Activated CD4-positive, alpha-beta T cell treated with anti-CD3 and anti-CD28 coated beads, Interleukin-2, amount 10 ng/mL, durations not matched to agents 24 days and 14 days (primary cell): ENCODE measurements at regions not wholly inside any gene's neighbourhood (a gene's known extent, or its start where the extent isn't known, plus 50 kb on each side); places are given as distances from the start of the nearest gene placed in this dataset.

Source experiments
- DNase-seq: peaks from one replicate; pipeline ENCODE4 v3.0.0; 2022
- H3K27ac Mint-ChIP-seq: one replicate; pipeline ENCODE4 v1.8.0; 2022; ENCODE audit warnings: mild to moderate bottlenecking, mixed read lengths
- H3K27me3 Mint-ChIP-seq: one replicate; pipeline ENCODE4 v1.8.0; 2022; ENCODE audit warnings: mixed read lengths
- H3K36me3 Mint-ChIP-seq: one replicate; pipeline ENCODE4 v1.8.0; 2022; ENCODE audit warnings: low read depth, mild to moderate bottlenecking, mixed read lengths
- H3K4me1 Mint-ChIP-seq: one replicate; pipeline ENCODE4 v1.8.0; 2021; ENCODE audit warnings: mixed read lengths
- H3K4me3 Mint-ChIP-seq: one replicate; pipeline ENCODE4 v1.8.0; 2022; ENCODE audit warnings: mild to moderate bottlenecking, moderate library complexity, mixed read lengths
- H3K9me3 Mint-ChIP-seq: one replicate; pipeline ENCODE4 v1.8.0; 2021; ENCODE audit warnings: mixed read lengths
- intact Hi-C: fragments of 100-400 bp; cut with micrococcal nuclease; formaldehyde crosslinking; loops from one replicate; pipeline ENCODE4 v1.15.1; 2023

GRCh38 chr6:11653028-11653583 is 115.6 kb downstream of the TMEM170B start:
- Mint-ChIP-seq H3K27me3 (peaks cover 6% of the 10 kb centered on the region), H3K36me3 (no peaks in the 10 kb centered on the region), H3K4me1 (peaks cover 13% of the 10 kb centered on the region), H3K9me3 (no peaks in the 10 kb centered on the region), H3K27ac (peak overlapping the region; percentile 52), H3K4me3 (peak overlapping the region; percentile 3)
- intact Hi-C loops = loop anchor here (10.0 kb wide), 1 partner anchor 262 kb away; no protein-coding TSS in a partner anchor
- DNase-seq = peak; percentile 85

- H3K27ac Mint-ChIP-seq = no peak overlapping the region
- H3K9me3 Mint-ChIP-seq = no peaks in the 10 kb centered on the region
- intact Hi-C loops = loop anchor here (1.0 to 10.0 kb wide), 5 partner anchors 260 to 950 kb away; no protein-coding TSS in a partner anchor
- peaks cover 13% of the 10 kb centered on the region for H3K4me1 Mint-ChIP-seq
- H3K36me3 Mint-ChIP-seq = no peaks in the 10 kb centered on the region
- no peak overlapping the region for H3K4me3 Mint-ChIP-seq
- no peak for DNase-seq
- peaks cover 4% of the 10 kb centered on the region for H3K27me3 Mint-ChIP-seq
Observed at GRCh38 chr6:11654876-11655275, 117.3 kb downstream of the TMEM170B start.

- peaks cover 13% of the 10 kb centered on the region for H3K4me1 Mint-ChIP-seq
- intact Hi-C loops = loop anchor here (10.0 kb wide), 1 partner anchor 258 kb away; no protein-coding TSS in a partner anchor
- no peaks in the 10 kb centered on the region for H3K36me3 Mint-ChIP-seq
- no peak overlapping the region for H3K27ac Mint-ChIP-seq
- H3K4me3 Mint-ChIP-seq = no peak overlapping the region
- no peaks in the 10 kb centered on the region for H3K9me3 Mint-ChIP-seq
- peaks cover 4% of the 10 kb centered on the region for H3K27me3 Mint-ChIP-seq
- DNase-seq = no peak
Observed at GRCh38 chr6:11656491-11656890, 118.9 kb downstream of the TMEM170B start.

GRCh38 chr6:11659757-11660156 is 118.8 kb downstream of the ADTRP start:
- H3K27me3 Mint-ChIP-seq = peaks cover 4% of the 10 kb centered on the region
- no peak overlapping the region for H3K27ac Mint-ChIP-seq
- no peak overlapping the region for H3K4me3 Mint-ChIP-seq
- peaks cover 4% of the 10 kb centered on the region for H3K4me1 Mint-ChIP-seq
- intact Hi-C loops = loop anchor here (10.0 kb wide), 1 partner anchor 255 kb away; no protein-coding TSS in a partner anchor
- no peaks in the 10 kb centered on the region for H3K36me3 Mint-ChIP-seq
- H3K9me3 Mint-ChIP-seq = peaks cover 5% of the 10 kb centered on the region
- peak; percentile 50 for DNase-seq

- peaks cover 5% of the 10 kb centered on the region for H3K9me3 Mint-ChIP-seq
- no peak overlapping the region for H3K27ac Mint-ChIP-seq
- no peaks in the 10 kb centered on the region for H3K36me3 Mint-ChIP-seq
- H3K4me1 Mint-ChIP-seq = peaks cover 8% of the 10 kb centered on the region
- DNase-seq = no peak
- intact Hi-C loops = no loop called here
- no peaks in the 10 kb centered on the region for H3K27me3 Mint-ChIP-seq
- no peak overlapping the region for H3K4me3 Mint-ChIP-seq
Observed at GRCh38 chr6:11662323-11662722, 116.3 kb downstream of the ADTRP start.

GRCh38 chr6:11663519-11663918 is 115.1 kb downstream of the ADTRP start:
- Mint-ChIP-seq H3K27ac (no peak overlapping the region), H3K36me3 (no peaks in the 10 kb centered on the region), H3K9me3 (peaks cover 5% of the 10 kb centered on the region), H3K27me3 (no peaks in the 10 kb centered on the region), H3K4me3 (no peak overlapping the region), H3K4me1 (peaks cover 11% of the 10 kb centered on the region)
- DNase-seq = no peak
- intact Hi-C loops = no loop called here
